IMR-90 (cell line): ENCODE measurements at regions not wholly inside any gene's neighbourhood (a gene's known extent, or its start where the extent isn't known, plus 50 kb on each side); places are given as distances from the start of the nearest gene placed in this dataset.

Source experiments
- ATAC-seq: fragments of 200-7000 bp; cut with Tn5 transposase; 2 replicates; pipeline ENCODE4 v1.9.1; 2020; ENCODE audit warnings: low read depth, mild to moderate bottlenecking, moderate library complexity
- BruUV-seq: library from RNA; stranded (reverse); fragments of 400-500 nt; replicated peaks from 2 replicates; lab custom pipeline; 2021; lab: Mats Ljungman, UMichigan
- CTCF ChIA-PET: fragments of 300-600 bp; formaldehyde crosslinking; extraction: SDS; loops from one replicate; lab custom pipeline; 2021; ENCODE audit warnings: antibody characterized with exemption; lab: Yijun Ruan, JAX
- POLR2A ChIA-PET: fragments of 300-600 bp; sonication (Branson Sonifier 250); formaldehyde crosslinking; loops from one replicate; lab custom pipeline; 2022; ENCODE audit warnings: antibody characterized with exemption; ENCODE audit not compliant: unreplicated experiment; lab: Charles Lee
- DNase-seq: peaks from one replicate; pipeline ENCODE4 v3.0.0; 2013
- H2AFZ ChIP-seq: replicated peaks from 2 replicates; pipeline ENCODE3; 2013; ENCODE audit warnings: low read length, mild to moderate bottlenecking; ENCODE audit not compliant: poor library complexity
- H2AK5ac ChIP-seq: 2 replicates; pipeline ENCODE4 v1.6.1; 2013; ENCODE audit warnings: low read depth, low read length, inconsistent platforms
- H2AK9ac ChIP-seq: replicated peaks from 2 replicates; pipeline ENCODE3; 2013; ENCODE audit warnings: mild to moderate bottlenecking, low read depth, low read length, moderate library complexity; ENCODE audit not compliant: poor library complexity
- H2BK120ac ChIP-seq: 2 replicates; pipeline ENCODE4 v1.6.1; 2013; ENCODE audit warnings: low read depth, low read length, inconsistent platforms
- H2BK15ac ChIP-seq: 3 replicates; pipeline ENCODE4 v1.6.1; 2013; ENCODE audit warnings: low read depth, low read length, inconsistent platforms
- H2BK20ac ChIP-seq: 2 replicates; pipeline ENCODE4 v1.6.1; 2013; ENCODE audit warnings: low read depth, mild to moderate bottlenecking, inconsistent platforms, low read length, moderate library complexity
- H2BK5ac ChIP-seq: 2 replicates; pipeline ENCODE4 v1.6.1; 2013; ENCODE audit warnings: mild to moderate bottlenecking, low read depth, low read length, inconsistent platforms; ENCODE audit not compliant: poor library complexity, severe bottlenecking
- H3K14ac ChIP-seq: replicated peaks from 2 replicates; pipeline ENCODE4 v1.6.1; 2013; ENCODE audit warnings: low read depth, low read length, inconsistent platforms
- H3K18ac ChIP-seq: 2 replicates; pipeline ENCODE4 v1.6.1; 2013; ENCODE audit warnings: low read depth, low read length, control low read depth
- H3K23ac ChIP-seq: 2 replicates; pipeline ENCODE4 v1.6.1; 2013; ENCODE audit warnings: low read depth, low read length, inconsistent platforms
- H3K27ac ChIP-seq: 2 replicates; pipeline ENCODE4 v1.5.1; 2013; ENCODE audit warnings: mild to moderate bottlenecking, control low read depth, low read length; ENCODE audit not compliant: insufficient read depth
- H3K27me3 ChIP-seq: 2 replicates; pipeline ENCODE4 v1.6.1; 2013; ENCODE audit warnings: low read length; ENCODE audit not compliant: control insufficient read depth, insufficient read depth
- H3K36me3 ChIP-seq: 2 replicates; pipeline ENCODE4 v1.6.1; 2013; ENCODE audit warnings: low read length, mixed read lengths; ENCODE audit not compliant: control insufficient read depth, insufficient read depth
- H3K4ac ChIP-seq: 2 replicates; pipeline ENCODE4 v1.6.1; 2013; ENCODE audit warnings: low read depth, low read length, inconsistent platforms
- H3K4me1 ChIP-seq: 2 replicates; pipeline ENCODE4 v1.6.1; 2013; ENCODE audit warnings: low read length, mixed read lengths; ENCODE audit not compliant: control insufficient read depth, insufficient read depth
- H3K4me2 ChIP-seq: 2 replicates; pipeline ENCODE4 v1.6.1; 2013; ENCODE audit warnings: low read depth, mild to moderate bottlenecking, control low read depth, low read length, moderate library complexity
- H3K4me3 ChIP-seq: 2 replicates; pipeline ENCODE4 v1.5.1; 2013; ENCODE audit warnings: low read depth, mild to moderate bottlenecking, control low read depth, low read length, moderate library complexity; ENCODE audit not compliant: insufficient read depth
- H3K56ac ChIP-seq: 2 replicates; pipeline ENCODE4 v1.6.1; 2013; ENCODE audit warnings: low read length, inconsistent platforms; ENCODE audit not compliant: insufficient read depth; ENCODE audit errors: extremely low read depth
- H3K79me1 ChIP-seq, 2 experiments: 2 replicates each; pipeline ENCODE4 v1.6.1; 2013; ENCODE audit warnings: low read length in 2 of 2, inconsistent platforms in 1 of 2, low read depth in 1 of 2
- H3K9ac ChIP-seq: 2 replicates; pipeline ENCODE4 v1.6.1; 2013; ENCODE audit warnings: low read depth, low read length, control low read depth
- H3K9me1 ChIP-seq: 2 replicates; pipeline ENCODE4 v1.6.1; 2013; ENCODE audit warnings: low read length, inconsistent platforms; ENCODE audit not compliant: insufficient read depth
- H3K9me3 ChIP-seq: 2 replicates; pipeline ENCODE4 v1.6.1; 2013; ENCODE audit warnings: low read length; ENCODE audit not compliant: control insufficient read depth, insufficient read depth
- H4K20me1 ChIP-seq: 2 replicates; pipeline ENCODE4 v1.6.1; 2013; ENCODE audit warnings: low read length, inconsistent platforms; ENCODE audit not compliant: insufficient read depth
- H4K5ac ChIP-seq: 2 replicates; pipeline ENCODE4 v1.6.1; 2013; ENCODE audit warnings: mild to moderate bottlenecking, low read depth, low read length, control low read depth
- H4K8ac ChIP-seq, 2 experiments: 2 replicates each; pipeline ENCODE4 v1.6.1; 2013; ENCODE audit warnings: low read depth in 2 of 2, low read length in 2 of 2, control low read depth in 1 of 2, inconsistent platforms in 1 of 2
- H4K91ac ChIP-seq: 2 replicates; pipeline ENCODE4 v1.6.1; 2013; ENCODE audit warnings: low read depth, low read length, inconsistent platforms; ENCODE audit not compliant: insufficient read depth
- CEBPB ChIP-seq: IDR thresholded peaks from 2 replicates; pipeline ENCODE4 v1.6.1; 2012; ENCODE audit warnings: low read depth, low read length, improper control_type of control experiment
- CHD1 ChIP-seq: IDR thresholded peaks from 2 replicates; pipeline ENCODE4 v1.6.1; 2012; ENCODE audit warnings: low read depth, low read length, improper control_type of control experiment
- FOS ChIP-seq: fragments of 150-350 bp; IDR thresholded peaks from 2 replicates; pipeline ENCODE4 v1.6.1; 2016; ENCODE audit warnings: low read depth, low read length
- MXI1 ChIP-seq: IDR thresholded peaks from 2 replicates; pipeline ENCODE4 v1.6.1; 2012; ENCODE audit warnings: low read depth, mild to moderate bottlenecking, low read length, moderate library complexity, borderline replicate concordance
- NFE2L2 ChIP-seq: fragments of 150-350 bp; IDR thresholded peaks from 2 replicates; pipeline ENCODE4 v1.6.1; 2016; ENCODE audit warnings: low read depth, mild to moderate bottlenecking, low read length
- RAD21 ChIP-seq: IDR thresholded peaks from 2 replicates; pipeline ENCODE4 v1.6.1; 2012; ENCODE audit warnings: low read length, improper control_type of control experiment
- RCOR1 ChIP-seq: IDR thresholded peaks from 2 replicates; pipeline ENCODE4 v1.6.1; 2012; ENCODE audit warnings: mild to moderate bottlenecking, low read length, improper control_type of control experiment; ENCODE audit not compliant: insufficient replicate concordance
- SMC3 ChIP-seq: fragments of 150-350 bp; IDR thresholded peaks from 2 replicates; pipeline ENCODE4 v1.6.1; 2016; ENCODE audit warnings: low read depth, mild to moderate bottlenecking, antibody characterized with exemption, low read length, moderate library complexity
- WGBS, 2 experiments: methylation state at CpG; one replicate each; pipeline versions ENCODE4 v1.1.5 to v1.1.7; 2013; ENCODE audit warnings: missing lambda C conversion rate in 2 of 2; ENCODE audit not compliant: insufficient read length in 1 of 2; ENCODE audit errors: extremely low coverage in 2 of 2; 5-methylcytosine and 5-hydroxymethylcytosine counted together
- dilution Hi-C: fragments of 300-500 bp; cut with HindIII; formaldehyde crosslinking; loops from one replicate; pipeline ENCODE4 v1.14.3; 2018; ENCODE audit warnings: low sequenced_read_pairs; ENCODE audit not compliant: unreplicated experiment
- in situ Hi-C: fragments of 300-500 bp; cut with MboI; formaldehyde crosslinking; loops from 3 replicates; pipeline ENCODE4 v1.14.3; 2019; ENCODE audit warnings: low sequenced_read_pairs, inconsistent platforms, mixed read lengths
- intact Hi-C: fragments of 100-400 bp; cut with micrococcal nuclease; formaldehyde crosslinking; loops from 2 replicates; pipeline ENCODE4 v1.10.0; 2022

- Histone ChIP-seq H3K14ac (no peak overlapping the region), H4K8ac (no peak overlapping the region), H2BK5ac (no peak overlapping the region), H2BK120ac (no peak overlapping the region), H3K4ac (no peak overlapping the region), H3K4me2 (no peak overlapping the region), H3K18ac (no peak overlapping the region), H3K79me1 (no peaks in the 10 kb centered on the region), H3K9me1 (no peaks in the 10 kb centered on the region), H3K56ac (no peak overlapping the region), H3K23ac (no peak overlapping the region), H2AK5ac (no peak overlapping the region), H2AK9ac (no peak overlapping the region), H4K20me1 (no peaks in the 10 kb centered on the region), H3K27ac (no peak overlapping the region), H3K9ac (no peak overlapping the region), H4K5ac (no peak overlapping the region), H2BK15ac (no peak overlapping the region), H2BK20ac (no peak overlapping the region), H3K4me3 (no peak overlapping the region), H4K91ac (no peak overlapping the region), H2AFZ (no peak overlapping the region), H3K36me3 (no peaks in the 10 kb centered on the region), H3K27me3 (no peaks in the 10 kb centered on the region), H3K4me1 (no peaks in the 10 kb centered on the region), H3K9me3 (no peaks in the 10 kb centered on the region)
- dilution Hi-C loops (no loop called here), in situ Hi-C loops (no loop called here), intact Hi-C loops (no loop called here)
- ChIA-PET POLR2A (no interaction called here), CTCF (no interaction called here)
- no CpG with 5 or more reads among the region's 3 CpGs for WGBS, 2 experiments
- TF ChIP-seq FOS (no peak), NFE2L2 (no peak), CEBPB (no peak), RAD21 (no peak), RCOR1 (no peak), SMC3 (no peak), MXI1 (no peak), CHD1 (no peak)
- BruUV-seq: no TSS peak
- DNase-seq (no peak), ATAC-seq (no peak)
Measured at GRCh38 chrX:121333942-121334341, 286.5 kb downstream of the GLUD2 start.
